BJ (cell line): ENCODE measurements at regions not wholly inside any gene's neighbourhood (a gene's known extent, or its start where the extent isn't known, plus 50 kb on each side); places are given as distances from the start of the nearest gene placed in this dataset.

Source experiments
- CTCF ChIA-PET: fragments of 350-600 bp; formaldehyde crosslinking; extraction: SDS; loops from one replicate; lab custom pipeline; 2021; ENCODE audit warnings: antibody characterized with exemption, inconsistent platforms; lab: Yijun Ruan, JAX
- POLR2A ChIA-PET: fragments of 300-600 bp; sonication (Branson Sonifier 250); formaldehyde crosslinking; extraction: SDS; loops from one replicate; lab custom pipeline; 2021; ENCODE audit warnings: antibody characterized with exemption; lab: Charles Lee
- DNase-seq: peaks from one replicate; pipeline ENCODE4 v3.0.0-alpha.2; 2011; ENCODE audit warnings: low read depth
- H3K27me3 ChIP-seq: 2 replicates; pipeline ENCODE4 v1.6.0; 2011; ENCODE audit warnings: low read length; ENCODE audit not compliant: control insufficient read depth, insufficient read depth
- H3K36me3 ChIP-seq: 2 replicates; pipeline ENCODE4 v1.5.1; 2011; ENCODE audit warnings: low read length; ENCODE audit not compliant: control insufficient read depth, insufficient read depth
- H3K4me3 ChIP-seq: 2 replicates; pipeline ENCODE4 v1.5.1; 2011; ENCODE audit warnings: low read depth, mild to moderate bottlenecking, control low read depth, low read length
- TF ChIP-seq, protein P1 (sequence below): IDR thresholded peaks from 2 replicates; pipeline ENCODE4 v1.5.1; 2011; ENCODE audit warnings: low read depth, mild to moderate bottlenecking, control low read depth, inconsistent platforms, low read length, moderate library complexity; ENCODE audit not compliant: insufficient read depth

GRCh38 chr4:19375931-19376330 is 875.8 kb upstream of the SLIT2 start:
- Histone ChIP-seq H3K27me3 (no peaks in the 10 kb centered on the region), H3K4me3 (no peak overlapping the region), H3K36me3 (no peaks in the 10 kb centered on the region)
- ChIA-PET CTCF (no interaction called here), POLR2A (no interaction called here)
- DNase-seq, result no peak
- TF ChIP-seq, protein P1, sequence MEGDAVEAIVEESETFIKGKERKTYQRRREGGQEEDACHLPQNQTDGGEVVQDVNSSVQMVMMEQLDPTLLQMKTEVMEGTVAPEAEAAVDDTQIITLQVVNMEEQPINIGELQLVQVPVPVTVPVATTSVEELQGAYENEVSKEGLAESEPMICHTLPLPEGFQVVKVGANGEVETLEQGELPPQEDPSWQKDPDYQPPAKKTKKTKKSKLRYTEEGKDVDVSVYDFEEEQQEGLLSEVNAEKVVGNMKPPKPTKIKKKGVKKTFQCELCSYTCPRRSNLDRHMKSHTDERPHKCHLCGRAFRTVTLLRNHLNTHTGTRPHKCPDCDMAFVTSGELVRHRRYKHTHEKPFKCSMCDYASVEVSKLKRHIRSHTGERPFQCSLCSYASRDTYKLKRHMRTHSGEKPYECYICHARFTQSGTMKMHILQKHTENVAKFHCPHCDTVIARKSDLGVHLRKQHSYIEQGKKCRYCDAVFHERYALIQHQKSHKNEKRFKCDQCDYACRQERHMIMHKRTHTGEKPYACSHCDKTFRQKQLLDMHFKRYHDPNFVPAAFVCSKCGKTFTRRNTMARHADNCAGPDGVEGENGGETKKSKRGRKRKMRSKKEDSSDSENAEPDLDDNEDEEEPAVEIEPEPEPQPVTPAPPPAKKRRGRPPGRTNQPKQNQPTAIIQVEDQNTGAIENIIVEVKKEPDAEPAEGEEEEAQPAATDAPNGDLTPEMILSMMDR, result no peak

DNA sequence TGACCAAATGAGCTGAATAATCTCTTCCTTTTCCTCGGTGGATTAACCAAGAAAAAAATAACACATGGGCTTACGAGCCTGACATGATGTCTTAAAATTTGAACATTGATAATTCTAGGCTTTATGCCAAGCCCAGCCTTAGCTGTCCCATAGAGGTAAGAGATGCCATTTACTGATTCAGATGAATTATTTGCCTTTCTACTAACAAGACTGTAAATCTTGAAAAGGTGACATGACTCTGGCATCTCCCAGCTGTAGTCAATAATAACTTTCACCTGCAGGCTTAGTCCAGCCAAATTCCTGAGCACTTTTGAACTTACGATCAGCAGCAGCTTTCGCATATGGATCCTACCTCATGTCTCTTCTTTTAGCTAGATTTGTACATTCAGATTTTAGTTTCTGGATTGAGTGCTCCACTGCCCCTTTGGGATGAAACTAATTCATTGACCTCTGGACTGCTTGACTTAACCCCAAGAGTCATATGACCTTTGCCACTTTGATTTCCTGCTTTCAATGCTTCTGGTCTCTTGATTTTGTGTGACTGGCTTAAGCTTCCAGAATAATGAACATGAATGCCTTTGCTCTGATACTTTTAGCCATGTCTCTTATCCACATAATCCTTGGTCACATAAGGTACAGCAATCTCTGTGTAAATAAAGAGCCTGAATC is 876.4 kb upstream of the SLIT2 start:
- ChIA-PET CTCF (no interaction called here), POLR2A (no interaction called here)
- Histone ChIP-seq H3K4me3 (no peak overlapping the region), H3K27me3 (no peaks in the 10 kb centered on the region), H3K36me3 (no peaks in the 10 kb centered on the region)
- DNase-seq, result no peak
- TF ChIP-seq, protein P1, result no peak

GRCh38 chr4:19372390-19372789 is 879.3 kb upstream of the SLIT2 start:
- DNase-seq, result no peak
- Histone ChIP-seq H3K36me3 (no peaks in the 10 kb centered on the region), H3K27me3 (no peaks in the 10 kb centered on the region), H3K4me3 (no peak overlapping the region)
- POLR2A ChIA-PET, result no interaction called here
- TF ChIP-seq, protein P1, result no peak
- CTCF ChIA-PET, result no interaction called here

DNA sequence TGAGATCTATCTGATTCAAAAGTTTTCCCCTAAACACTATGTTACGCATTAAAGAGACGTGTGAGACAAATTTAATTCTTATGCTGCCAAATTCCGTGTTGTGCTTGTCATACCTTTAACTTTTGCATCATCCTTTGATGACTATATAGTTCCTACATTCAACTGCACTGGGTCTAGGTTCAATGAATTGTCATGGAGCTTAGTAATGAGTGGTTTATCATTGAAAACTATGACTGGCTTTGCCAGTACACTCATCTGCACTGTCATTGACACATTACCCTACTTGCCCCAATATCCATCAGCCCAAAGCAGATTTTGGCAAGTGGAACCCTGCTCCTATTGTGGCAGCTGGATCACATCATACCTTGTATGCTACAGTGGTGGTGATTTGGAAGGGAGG is 882.9 kb upstream of the SLIT2 start:
- no peaks in the 10 kb centered on the region for H3K36me3 ChIP-seq
- no peaks in the 10 kb centered on the region for H3K27me3 ChIP-seq
- H3K4me3 ChIP-seq, result no peak overlapping the region
- ChIA-PET CTCF (no interaction called here), POLR2A (no interaction called here)
- no peak for DNase-seq
- TF ChIP-seq, protein P1, result no peak

DNA sequence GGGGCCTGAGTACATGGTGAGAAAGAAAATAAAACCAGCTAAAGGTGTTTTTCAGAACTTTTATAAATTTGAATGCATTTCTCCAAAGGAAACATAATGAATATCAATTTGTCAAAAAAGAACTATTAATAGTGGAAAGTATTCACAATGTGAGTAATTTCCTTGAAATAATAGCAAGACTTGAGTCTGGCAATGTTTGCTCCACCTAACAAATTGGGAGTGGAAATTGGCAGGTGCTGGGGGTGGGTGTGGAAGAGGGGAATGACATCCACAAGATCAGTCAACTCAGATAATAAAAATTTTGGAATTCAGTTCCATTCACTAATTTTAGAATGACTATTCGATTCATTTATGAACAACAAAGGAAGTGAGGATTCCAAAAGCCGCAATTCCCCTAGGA is 884.8 kb upstream of the SLIT2 start:
- Histone ChIP-seq H3K27me3 (no peaks in the 10 kb centered on the region), H3K4me3 (no peak overlapping the region), H3K36me3 (no peaks in the 10 kb centered on the region)
- no peak for DNase-seq
- ChIA-PET POLR2A (no interaction called here), CTCF (no interaction called here)
- TF ChIP-seq, protein P1, result no peak
